SK-N-SH (cell line): ENCODE measurements at regions not wholly inside any gene's neighbourhood (a gene's known extent, or its start where the extent isn't known, plus 50 kb on each side); places are given as distances from the start of the nearest gene placed in this dataset.

ENCODE experiments used
- CTCF ChIA-PET: fragments of 300-600, 350-600 bp; formaldehyde crosslinking; extraction: SDS; loops from one replicate; lab custom pipeline; 2021; lab: Yijun Ruan, JAX
- POLR2A ChIA-PET: fragments of 350-600 bp; sonication (Branson Sonifier 250); formaldehyde crosslinking; extraction: SDS; loops from one replicate; lab custom pipeline; 2020; ENCODE audit warnings: antibody characterized with exemption, inconsistent platforms; lab: Yijun Ruan, JAX
- DNase-seq: peaks from one replicate; pipeline ENCODE4 v3.0.0; 2012
- H2AFZ ChIP-seq: fragments of 200-600 bp; sonication (generic); 2 replicates; pipeline ENCODE4 v1.8.1; 2016; ENCODE audit warnings: antibody characterized with exemption, mild to moderate bottlenecking, low read depth
- H3F3A ChIP-seq: fragments of 200-600 bp; sonication (generic); replicated peaks from 2 replicates; pipeline ENCODE3; 2016; ENCODE audit warnings: antibody characterized with exemption, mild to moderate bottlenecking; ENCODE audit not compliant: insufficient read depth
- H3K27ac ChIP-seq, 2 experiments: fragments of 200-500 bp in 1 of 2; fragments of 200-600 bp in 1 of 2; sonication (Bioruptor generic) in 1 of 2; sonication (generic), shearing (Covaris generic) in 1 of 2; 2 replicates each; pipeline versions ENCODE4 v1.5.1 to v1.6.1; 2014 to 2016; ENCODE audit warnings: low read depth in 2 of 2, inconsistent platforms in 1 of 2, low read length in 1 of 2, mild to moderate bottlenecking in 1 of 2, mixed read lengths in 1 of 2
- H3K27me3 ChIP-seq: fragments of 200-600 bp; sonication (generic), shearing (Covaris generic); 2 replicates; pipeline ENCODE4 v1.6.1; 2016; ENCODE audit warnings: mixed run types; ENCODE audit not compliant: insufficient read depth
- H3K36me3 ChIP-seq, 2 experiments: fragments of 200-500 bp in 1 of 2; fragments of 200-600 bp in 1 of 2; sonication (Bioruptor generic) in 1 of 2; sonication (generic) in 1 of 2; replicated peaks in 1 of 2; 2 replicates each; pipeline versions ENCODE3 to v1.5.1; 2014 to 2016; ENCODE audit warnings: low read length in 1 of 2, mild to moderate bottlenecking in 1 of 2; ENCODE audit not compliant: insufficient read depth in 2 of 2, control insufficient read depth in 1 of 2
- H3K4me1 ChIP-seq, 2 experiments: fragments of 200-500 bp in 1 of 2; fragments of 200-600 bp in 1 of 2; sonication (Bioruptor generic) in 1 of 2; sonication (generic), shearing (Covaris generic) in 1 of 2; 2 replicates each; pipeline versions ENCODE4 v1.5.1 to v1.6.1; 2014 to 2016; ENCODE audit warnings: low read depth in 1 of 2, low read length in 1 of 2, mixed run types in 1 of 2; ENCODE audit not compliant: insufficient read depth in 2 of 2, control insufficient read depth in 1 of 2
- H3K4me2 ChIP-seq: fragments of 200-600 bp; sonication (generic), shearing (Covaris generic); 2 replicates; pipeline ENCODE4 v1.6.1; 2017; ENCODE audit warnings: mixed run types
- H3K4me3 ChIP-seq, 2 experiments: fragments of 200-500 bp in 1 of 2; fragments of 200-600 bp in 1 of 2; sonication (Bioruptor generic) in 1 of 2; sonication (generic), shearing (Covaris generic) in 1 of 2; 2 replicates each; pipeline versions ENCODE4 v1.5.1 to v1.8.1; 2014 to 2016; ENCODE audit warnings: low read depth in 2 of 2, inconsistent platforms in 1 of 2, low read length in 1 of 2, mild to moderate bottlenecking in 1 of 2, mixed read lengths in 1 of 2, moderate library complexity in 1 of 2
- H3K79me2 ChIP-seq: fragments of 200-600 bp; sonication (generic); 2 replicates; pipeline ENCODE4 v1.8.1; 2017; ENCODE audit warnings: mild to moderate bottlenecking; ENCODE audit not compliant: insufficient read depth
- H3K9ac ChIP-seq: fragments of 200-600 bp; sonication (generic); 2 replicates; pipeline ENCODE4 v1.6.1; 2017; ENCODE audit warnings: mixed run types
- H3K9me2 ChIP-seq: fragments of 200-600 bp; sonication (generic); 2 replicates; pipeline ENCODE4 v1.6.1; 2017; ENCODE audit warnings: mixed run types
- H3K9me3 ChIP-seq: fragments of 200-600 bp; sonication (generic); 2 replicates; pipeline ENCODE4 v1.6.1; 2017; ENCODE audit warnings: mixed run types, mild to moderate bottlenecking, moderate library complexity
- H4K20me1 ChIP-seq: fragments of 200-600 bp; sonication (generic); 2 replicates; pipeline ENCODE4 v1.6.1; 2017; ENCODE audit warnings: mild to moderate bottlenecking, mixed run types; ENCODE audit not compliant: insufficient read depth
- CHD2 ChIP-seq: fragments of 150-350 bp; IDR thresholded peaks from 2 replicates; pipeline ENCODE4 v1.6.1; 2018; ENCODE audit warnings: low read length; ENCODE audit not compliant: partially characterized antibody
- ELF1 ChIP-seq: IDR thresholded peaks from 2 replicates; pipeline ENCODE4 v1.4.0; 2012
- EP300 ChIP-seq, 2 experiments: IDR thresholded peaks; 2 replicates each; pipeline versions ENCODE4 v1.4.0 to v1.6.1; 2012; ENCODE audit warnings: borderline replicate concordance in 1 of 2, low read depth in 1 of 2, low read length in 1 of 2
- EZH2phosphoT487 ChIP-seq: fragments of 200-600 bp; sonication (generic); IDR thresholded peaks from 2 replicates; pipeline ENCODE4 v1.6.1; 2017; ENCODE audit warnings: low read depth, mixed run types, mild to moderate bottlenecking, antibody characterized with exemption, moderate library complexity, borderline replicate concordance
- FOSL2 ChIP-seq: IDR thresholded peaks from 2 replicates; pipeline ENCODE4 v1.4.0; 2012; ENCODE audit warnings: low read depth, mild to moderate bottlenecking, moderate library complexity, borderline replicate concordance
- FOXJ3 ChIP-seq: sonication (generic); formaldehyde crosslinking; IDR thresholded peaks from 2 replicates; pipeline ENCODE4 v1.5.1; 2020; ENCODE audit warnings: mild to moderate bottlenecking, missing genetic modification reagents
- GATA2 ChIP-seq: sonication (generic); formaldehyde crosslinking; IDR thresholded peaks from 2 replicates; pipeline ENCODE4 v1.5.0; 2020; ENCODE audit warnings: mild to moderate bottlenecking, missing genetic modification reagents
- IRF3 ChIP-seq: fragments of 150-350 bp; IDR thresholded peaks from 2 replicates; pipeline ENCODE4 v1.6.1; 2016; ENCODE audit warnings: mild to moderate bottlenecking, low read depth, low read length
- JUND ChIP-seq: IDR thresholded peaks from 2 replicates; pipeline ENCODE4 v1.4.0; 2012
- NFIC ChIP-seq: IDR thresholded peaks from 2 replicates; pipeline ENCODE4 v1.4.0; 2012; ENCODE audit warnings: borderline replicate concordance
- NRF1 ChIP-seq: IDR thresholded peaks from 2 replicates; pipeline ENCODE4 v1.6.1; 2012; ENCODE audit warnings: low read depth, mild to moderate bottlenecking, low read length
- RAD21 ChIP-seq: IDR thresholded peaks from 2 replicates; pipeline ENCODE4 v1.6.1; 2012; ENCODE audit warnings: mild to moderate bottlenecking, low read length
- RCOR1 ChIP-seq: fragments of 150-350 bp; IDR thresholded peaks from 2 replicates; pipeline ENCODE4 v1.6.1; 2017; ENCODE audit warnings: antibody characterized with exemption, low read length
- RFX5 ChIP-seq: IDR thresholded peaks from 2 replicates; pipeline ENCODE4 v1.6.1; 2012; ENCODE audit warnings: mild to moderate bottlenecking, improper control_type of control experiment, low read length
- SMC3 ChIP-seq: IDR thresholded peaks from 2 replicates; pipeline ENCODE4 v1.6.1; 2012; ENCODE audit warnings: low read depth, low read length, improper control_type of control experiment
- TEAD4 ChIP-seq: IDR thresholded peaks from 2 replicates; pipeline ENCODE4 v1.4.0; 2012; ENCODE audit warnings: mild to moderate bottlenecking, borderline replicate concordance; ENCODE audit not compliant: insufficient read depth
- USF1 ChIP-seq: IDR thresholded peaks from 2 replicates; pipeline ENCODE4 v1.4.0; 2012; ENCODE audit warnings: low read depth, borderline replicate concordance
- YY1 ChIP-seq: IDR thresholded peaks from 2 replicates; pipeline ENCODE4 v1.4.0; 2012; ENCODE audit warnings: low read depth, mild to moderate bottlenecking
- WGBS: methylation state at CpG from one replicate; pipeline ENCODE4 v1.1.6; 2017; ENCODE audit warnings: low lambda C conversion rate; 5-methylcytosine and 5-hydroxymethylcytosine counted together

GRCh38 chr10:85008488-85009184 is 680.2 kb downstream of the CCSER2 start:
- Histone ChIP-seq H3K4me2 (no peak overlapping the region), H3K4me3 (no peak overlapping the region), H3K9ac (no peak overlapping the region), H4K20me1 (no peaks in the 10 kb centered on the region), H3F3A (no peaks in the 10 kb centered on the region), H3K36me3 (no peaks in the 10 kb centered on the region), H3K9me2 (no peaks in the 10 kb centered on the region), H2AFZ (no peak overlapping the region), H3K27me3 (no peaks in the 10 kb centered on the region), H3K4me1 (no peaks in the 10 kb centered on the region)
- CTCF ChIA-PET, result interaction anchor here (0.9 kb wide), 1 partner anchor 15 kb away, joined by 3 read pairs; no protein-coding TSS in a partner anchor
- POLR2A ChIA-PET, result no interaction called here
- TF ChIP-seq YY1 (no peak), EZH2phosphoT487 (no peak), TEAD4 (no peak), FOSL2 (no peak), NRF1 (no peak), RCOR1 (no peak), ELF1 (no peak), JUND (no peak), RAD21 (no peak), CHD2 (no peak), IRF3 (no peak), USF1 (no peak), GATA2 (CRISPR knock-in tag) (no peak), NFIC (no peak), FOXJ3 (CRISPR knock-in tag) (no peak), EP300 (IDR thresholded peaks at IDR 0.05; ENCODE audit: borderline replicate concordance in 1 of 2, low read depth in 1 of 2, low read length in 1 of 2) (no peak), RFX5 (no peak)
- TF ChIP-seq, all 33 proteins: peak for 0
- no peaks in the 10 kb centered on the region for H3K9me3 ChIP-seq
- DNase-seq, result no peak
- no peaks in the 10 kb centered on the region for H3K79me2 ChIP-seq
- no peak overlapping the region for H3K27ac ChIP-seq
- WGBS, result 26% methylated on average over 6 of the region's 6 CpGs

- H3K9me2 ChIP-seq, result no peaks in the 10 kb centered on the region
- no peak overlapping the region for H3K4me3 ChIP-seq
- H3K4me2 ChIP-seq, result no peak overlapping the region
- no peaks in the 10 kb centered on the region for H4K20me1 ChIP-seq
- TF ChIP-seq SMC3, result no peak
- H3K9me3 ChIP-seq, result 0 out of 2 replicates have a peak, but pooled peaks cover 6% of the 10 kb centered on the region
- ChIA-PET POLR2A (no interaction called here), CTCF (interaction anchor here (1.6 kb wide), 1 partner anchor 11 kb away, joined by 3 read pairs; no protein-coding TSS in a partner anchor)
- H3K27ac ChIP-seq, result no peak overlapping the region
- 29% methylated on average over 2 of the region's 2 CpGs for WGBS
- H3F3A ChIP-seq, result no peaks in the 10 kb centered on the region
- no peaks in the 10 kb centered on the region for H3K79me2 ChIP-seq
- H2AFZ ChIP-seq, result no peak overlapping the region
- no peaks in the 10 kb centered on the region for H3K27me3 ChIP-seq
- H3K4me1 ChIP-seq, result no peaks in the 10 kb centered on the region
- no peak overlapping the region for H3K9ac ChIP-seq
- no peak for DNase-seq
- H3K36me3 ChIP-seq, result no peaks in the 10 kb centered on the region
Observed at GRCh38 chr10:85012305-85012704, 683.9 kb downstream of the CCSER2 start.
